ENCODE measurements at regions not wholly inside any gene's neighbourhood (a gene's known extent, or its start where the extent isn't known, plus 50 kb on each side); places are given as distances from the start of the nearest gene placed in this dataset.

- in situ Hi-C loops (cut with MboI; ENCODE audit: low sequenced_read_pairs): no loop called here
Observed at GRCh38 chr9:80447876-80448275, 876.1 kb downstream of the TLE4 start.

DNA sequence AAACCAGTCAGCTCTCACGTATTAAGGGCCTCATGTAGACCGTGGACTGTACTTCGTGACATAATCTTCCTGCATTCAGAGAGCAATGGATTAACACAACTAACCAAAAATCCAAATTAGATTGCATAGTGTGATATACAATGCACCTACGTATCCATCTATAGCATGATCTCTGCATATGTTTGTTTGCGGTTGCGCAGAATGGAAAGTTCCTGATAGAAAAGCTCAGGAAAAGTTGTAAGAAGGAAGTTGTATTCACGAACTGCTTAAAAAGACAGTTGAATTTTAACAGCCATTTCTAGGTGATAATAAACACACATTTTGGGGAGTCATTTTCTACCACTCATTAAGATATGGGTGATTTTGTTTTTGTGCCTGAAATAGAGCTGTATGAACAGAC is 869.0 kb downstream of the TLE4 start:
- in situ Hi-C loops (cut with MboI; ENCODE audit: low sequenced_read_pairs): no loop called here

DNA sequence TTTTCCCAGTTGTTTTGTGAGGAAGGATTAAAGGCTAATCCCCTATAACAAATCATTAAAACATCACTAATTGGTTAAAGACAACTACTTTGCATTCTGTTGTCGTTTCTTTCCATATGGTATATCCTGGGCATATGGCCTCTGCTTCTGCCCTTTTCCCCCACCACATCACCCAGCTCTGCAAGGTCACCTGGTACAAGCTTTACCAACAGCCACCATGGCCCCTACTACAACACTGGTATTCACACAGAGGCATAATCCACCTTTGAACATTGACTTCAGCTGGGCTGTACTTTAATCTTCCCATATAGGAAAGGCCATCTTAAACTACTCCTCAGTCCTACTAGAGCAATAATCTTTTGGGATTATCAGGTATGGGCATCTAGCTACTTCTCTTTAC is 866.1 kb downstream of the TLE4 start:
- in situ Hi-C loops (cut with MboI; ENCODE audit: low sequenced_read_pairs): no loop called here

GRCh38 chr9:80437091-80437640 is 865.4 kb downstream of the TLE4 start:
- in situ Hi-C loops (cut with MboI; ENCODE audit: low sequenced_read_pairs): no loop called here

GRCh38 chr9:80435591-80435990 is 863.8 kb downstream of the TLE4 start:
- in situ Hi-C loops (cut with MboI; ENCODE audit: low sequenced_read_pairs): no loop called here

DNA sequence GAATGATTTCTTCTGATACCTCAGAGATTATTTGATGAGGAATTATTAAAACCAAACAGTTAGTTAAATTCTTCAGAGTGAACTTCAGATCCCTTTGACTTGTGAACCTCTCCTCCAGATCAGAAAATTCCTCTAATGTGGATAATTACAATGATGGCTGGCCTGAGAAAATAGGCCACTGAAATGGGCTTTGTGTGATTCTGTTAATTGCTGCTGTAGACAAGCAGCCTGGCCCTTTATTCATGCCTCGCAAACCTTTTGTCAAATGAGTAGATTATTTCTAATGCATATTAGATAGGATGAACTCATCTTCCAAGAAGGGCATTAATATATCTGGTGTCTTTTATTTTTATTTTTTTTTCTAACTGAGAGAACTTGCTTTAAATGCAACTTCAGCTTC is 855.2 kb downstream of the TLE4 start:
- in situ Hi-C loops (cut with MboI; ENCODE audit: low sequenced_read_pairs): no loop called here

- in situ Hi-C loops (cut with MboI; ENCODE audit: low sequenced_read_pairs): no loop called here
Observed at GRCh38 chr9:80417211-80417773, 845.5 kb downstream of the TLE4 start.

DNA sequence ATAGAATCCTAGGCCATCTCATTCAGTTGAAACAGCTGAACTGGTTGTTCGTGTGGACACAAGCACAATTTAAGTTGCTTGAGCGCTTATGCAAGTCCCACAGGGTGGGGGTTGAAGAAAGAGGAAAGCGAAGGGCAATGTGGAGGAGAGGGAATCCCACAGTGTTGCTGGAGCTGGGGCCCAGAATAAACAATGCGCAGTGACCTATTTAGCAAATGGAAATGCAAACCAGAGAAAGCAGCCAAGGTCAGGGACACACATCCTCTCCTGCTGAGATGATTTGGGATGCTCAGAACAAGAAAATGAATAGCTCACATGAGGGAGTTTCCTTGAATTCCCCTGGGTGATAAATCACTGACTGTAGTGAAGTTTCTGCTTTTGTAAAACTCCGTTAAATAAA is 838.3 kb downstream of the TLE4 start:
- in situ Hi-C loops (cut with MboI; ENCODE audit: low sequenced_read_pairs): no loop called here

- in situ Hi-C loops (cut with MboI; ENCODE audit: low sequenced_read_pairs): no loop called here
Observed at GRCh38 chr9:80407220-80407619, 835.5 kb downstream of the TLE4 start.

- in situ Hi-C loops (cut with MboI; ENCODE audit: low sequenced_read_pairs): no loop called here
Observed at GRCh38 chr9:80401243-80401642, 829.5 kb downstream of the TLE4 start.

- in situ Hi-C loops (cut with MboI; ENCODE audit: low sequenced_read_pairs): no loop called here
Observed at GRCh38 chr9:80400624-80401230, 829.0 kb downstream of the TLE4 start.

DNA sequence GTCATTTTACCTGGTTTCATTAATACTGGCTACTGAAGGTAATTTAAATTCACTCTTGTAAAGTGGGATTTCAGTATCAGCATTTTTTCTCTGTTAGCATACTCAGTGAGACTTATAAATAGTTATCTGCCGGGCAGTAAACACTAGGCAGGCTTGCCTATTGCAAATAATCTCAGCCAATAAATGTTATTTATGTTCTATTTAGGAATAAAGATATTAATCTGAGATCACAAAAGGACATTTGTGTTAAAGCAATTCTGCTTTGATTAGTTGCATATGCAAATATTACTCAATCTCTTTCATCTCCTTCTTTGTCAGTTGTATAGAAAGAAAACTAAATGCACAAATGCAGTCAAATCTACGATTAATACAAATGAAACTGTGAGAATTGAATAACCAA is 827.8 kb downstream of the TLE4 start:
- in situ Hi-C loops (cut with MboI; ENCODE audit: low sequenced_read_pairs): no loop called here

DNA sequence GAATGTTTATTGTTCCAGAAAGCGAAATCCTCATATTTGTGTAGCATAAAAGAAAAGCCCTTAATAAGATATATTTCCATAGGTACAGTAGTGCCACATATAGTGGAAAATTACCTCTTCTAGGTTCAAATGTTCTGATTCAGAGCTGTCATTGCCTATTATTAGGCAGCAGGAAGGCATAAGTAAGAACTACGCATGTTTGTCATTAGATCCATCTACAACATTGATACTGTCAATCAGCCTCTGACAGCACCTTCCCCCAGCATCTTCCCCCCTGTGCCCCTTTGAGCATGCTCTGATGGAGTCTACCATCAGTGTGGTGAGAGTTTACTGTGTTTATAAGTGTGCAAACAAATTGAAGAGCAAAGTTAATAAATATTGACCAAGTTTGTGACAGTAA is 816.1 kb downstream of the TLE4 start:
- in situ Hi-C loops (cut with MboI; ENCODE audit: low sequenced_read_pairs): no loop called here

GRCh38 chr9:80385246-80385645 is 813.5 kb downstream of the TLE4 start:
- in situ Hi-C loops (cut with MboI; ENCODE audit: low sequenced_read_pairs): no loop called here

GRCh38 chr9:80383331-80383730 is 811.6 kb downstream of the TLE4 start:
- in situ Hi-C loops (cut with MboI; ENCODE audit: low sequenced_read_pairs): no loop called here

- in situ Hi-C loops (cut with MboI; ENCODE audit: low sequenced_read_pairs): no loop called here
Observed at GRCh38 chr9:80382211-80382891, 810.6 kb downstream of the TLE4 start.

GRCh38 chr9:80380301-80380700 is 808.5 kb downstream of the TLE4 start:
- in situ Hi-C loops (cut with MboI; ENCODE audit: low sequenced_read_pairs): no loop called here

GRCh38 chr9:80378669-80379293 is 807.0 kb downstream of the TLE4 start:
- in situ Hi-C loops (cut with MboI; ENCODE audit: low sequenced_read_pairs): no loop called here

GRCh38 chr9:80376180-80376579 is 804.4 kb downstream of the TLE4 start:
- in situ Hi-C loops (cut with MboI; ENCODE audit: low sequenced_read_pairs): no loop called here

- in situ Hi-C loops (cut with MboI; ENCODE audit: low sequenced_read_pairs): no loop called here
Observed at GRCh38 chr9:80375477-80375876, 803.7 kb downstream of the TLE4 start.

DNA sequence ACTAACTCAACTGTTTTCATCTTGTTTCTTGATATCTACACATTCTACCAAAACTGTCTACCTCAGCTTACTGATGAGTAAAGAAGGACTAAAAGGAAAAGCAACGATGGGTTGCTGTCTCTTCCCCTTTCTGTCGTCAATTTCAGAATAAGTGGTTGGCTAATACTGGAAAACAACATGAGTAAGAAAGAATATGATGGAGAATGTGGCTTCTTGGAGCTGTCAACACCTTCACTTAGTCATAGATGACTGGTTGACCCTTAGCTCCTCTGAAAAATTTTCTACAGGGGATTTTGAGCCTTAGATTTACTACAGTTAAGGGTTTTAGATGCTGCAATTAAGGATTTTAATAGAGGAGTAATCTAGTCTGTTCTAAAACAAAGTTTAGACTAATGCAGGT is 797.9 kb downstream of the TLE4 start:
- in situ Hi-C loops (cut with MboI; ENCODE audit: low sequenced_read_pairs): no loop called here

DNA sequence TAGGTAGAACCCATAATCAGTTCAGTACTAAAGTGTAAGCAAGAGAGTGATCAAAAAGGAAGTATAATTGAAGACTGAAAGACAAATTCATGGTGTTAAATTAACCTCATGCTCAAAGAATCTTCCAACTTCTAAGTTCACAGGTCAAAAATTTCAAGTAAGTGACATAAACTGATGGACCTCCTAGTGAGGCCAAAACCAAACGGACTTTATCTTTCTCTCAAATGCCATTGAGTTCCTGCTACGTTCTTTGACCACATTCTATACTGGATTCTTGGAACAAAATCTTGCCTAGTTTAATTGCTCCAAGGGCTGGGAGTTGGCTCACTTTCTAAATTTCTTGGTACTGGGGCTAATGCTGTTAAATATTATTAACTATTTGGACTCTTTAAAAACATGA is 794.9 kb downstream of the TLE4 start:
- in situ Hi-C loops (cut with MboI; ENCODE audit: low sequenced_read_pairs): no loop called here

All from HL-60/S4 treated with phorbol 12-myristate 13-acetate at 8.2 ng/mL for 4 days and 3 days (cell line).